IMR-90 (cell line): ENCODE measurements at regions not wholly inside any gene's neighbourhood (a gene's known extent, or its start where the extent isn't known, plus 50 kb on each side); places are given as distances from the start of the nearest gene placed in this dataset.

Experiments
- ATAC-seq: fragments of 200-7000 bp; cut with Tn5 transposase; 2 replicates; pipeline ENCODE4 v1.9.1; 2020; ENCODE audit warnings: low read depth, mild to moderate bottlenecking, moderate library complexity
- BruUV-seq: library from RNA; stranded (reverse); fragments of 400-500 nt; replicated peaks from 2 replicates; lab custom pipeline; 2021; lab: Mats Ljungman, UMichigan
- CTCF ChIA-PET: fragments of 300-600 bp; formaldehyde crosslinking; extraction: SDS; loops from one replicate; lab custom pipeline; 2021; ENCODE audit warnings: antibody characterized with exemption; lab: Yijun Ruan, JAX
- POLR2A ChIA-PET: fragments of 300-600 bp; sonication (Branson Sonifier 250); formaldehyde crosslinking; loops from one replicate; lab custom pipeline; 2022; ENCODE audit warnings: antibody characterized with exemption; ENCODE audit not compliant: unreplicated experiment; lab: Charles Lee
- DNase-seq: peaks from one replicate; pipeline ENCODE4 v3.0.0; 2013
- H2AFZ ChIP-seq: replicated peaks from 2 replicates; pipeline ENCODE3; 2013; ENCODE audit warnings: low read length, mild to moderate bottlenecking; ENCODE audit not compliant: poor library complexity
- H2AK5ac ChIP-seq: 2 replicates; pipeline ENCODE4 v1.6.1; 2013; ENCODE audit warnings: low read depth, low read length, inconsistent platforms
- H2AK9ac ChIP-seq: replicated peaks from 2 replicates; pipeline ENCODE3; 2013; ENCODE audit warnings: mild to moderate bottlenecking, low read depth, low read length, moderate library complexity; ENCODE audit not compliant: poor library complexity
- H2BK120ac ChIP-seq: 2 replicates; pipeline ENCODE4 v1.6.1; 2013; ENCODE audit warnings: low read depth, low read length, inconsistent platforms
- H2BK15ac ChIP-seq: 3 replicates; pipeline ENCODE4 v1.6.1; 2013; ENCODE audit warnings: low read depth, low read length, inconsistent platforms
- H2BK20ac ChIP-seq: 2 replicates; pipeline ENCODE4 v1.6.1; 2013; ENCODE audit warnings: low read depth, mild to moderate bottlenecking, inconsistent platforms, low read length, moderate library complexity
- H2BK5ac ChIP-seq: 2 replicates; pipeline ENCODE4 v1.6.1; 2013; ENCODE audit warnings: mild to moderate bottlenecking, low read depth, low read length, inconsistent platforms; ENCODE audit not compliant: poor library complexity, severe bottlenecking
- H3K14ac ChIP-seq: replicated peaks from 2 replicates; pipeline ENCODE4 v1.6.1; 2013; ENCODE audit warnings: low read depth, low read length, inconsistent platforms
- H3K18ac ChIP-seq: 2 replicates; pipeline ENCODE4 v1.6.1; 2013; ENCODE audit warnings: low read depth, low read length, control low read depth
- H3K23ac ChIP-seq: 2 replicates; pipeline ENCODE4 v1.6.1; 2013; ENCODE audit warnings: low read depth, low read length, inconsistent platforms
- H3K27ac ChIP-seq: 2 replicates; pipeline ENCODE4 v1.5.1; 2013; ENCODE audit warnings: mild to moderate bottlenecking, control low read depth, low read length; ENCODE audit not compliant: insufficient read depth
- H3K27me3 ChIP-seq: 2 replicates; pipeline ENCODE4 v1.6.1; 2013; ENCODE audit warnings: low read length; ENCODE audit not compliant: control insufficient read depth, insufficient read depth
- H3K36me3 ChIP-seq: 2 replicates; pipeline ENCODE4 v1.6.1; 2013; ENCODE audit warnings: low read length, mixed read lengths; ENCODE audit not compliant: control insufficient read depth, insufficient read depth
- H3K4ac ChIP-seq: 2 replicates; pipeline ENCODE4 v1.6.1; 2013; ENCODE audit warnings: low read depth, low read length, inconsistent platforms
- H3K4me1 ChIP-seq: 2 replicates; pipeline ENCODE4 v1.6.1; 2013; ENCODE audit warnings: low read length, mixed read lengths; ENCODE audit not compliant: control insufficient read depth, insufficient read depth
- H3K4me2 ChIP-seq: 2 replicates; pipeline ENCODE4 v1.6.1; 2013; ENCODE audit warnings: low read depth, mild to moderate bottlenecking, control low read depth, low read length, moderate library complexity
- H3K4me3 ChIP-seq: 2 replicates; pipeline ENCODE4 v1.5.1; 2013; ENCODE audit warnings: low read depth, mild to moderate bottlenecking, control low read depth, low read length, moderate library complexity; ENCODE audit not compliant: insufficient read depth
- H3K56ac ChIP-seq: 2 replicates; pipeline ENCODE4 v1.6.1; 2013; ENCODE audit warnings: low read length, inconsistent platforms; ENCODE audit not compliant: insufficient read depth; ENCODE audit errors: extremely low read depth
- H3K79me1 ChIP-seq, 2 experiments: 2 replicates each; pipeline ENCODE4 v1.6.1; 2013; ENCODE audit warnings: low read length in 2 of 2, inconsistent platforms in 1 of 2, low read depth in 1 of 2
- H3K9ac ChIP-seq: 2 replicates; pipeline ENCODE4 v1.6.1; 2013; ENCODE audit warnings: low read depth, low read length, control low read depth
- H3K9me1 ChIP-seq: 2 replicates; pipeline ENCODE4 v1.6.1; 2013; ENCODE audit warnings: low read length, inconsistent platforms; ENCODE audit not compliant: insufficient read depth
- H3K9me3 ChIP-seq: 2 replicates; pipeline ENCODE4 v1.6.1; 2013; ENCODE audit warnings: low read length; ENCODE audit not compliant: control insufficient read depth, insufficient read depth
- H4K20me1 ChIP-seq: 2 replicates; pipeline ENCODE4 v1.6.1; 2013; ENCODE audit warnings: low read length, inconsistent platforms; ENCODE audit not compliant: insufficient read depth
- H4K5ac ChIP-seq: 2 replicates; pipeline ENCODE4 v1.6.1; 2013; ENCODE audit warnings: mild to moderate bottlenecking, low read depth, low read length, control low read depth
- H4K8ac ChIP-seq, 2 experiments: 2 replicates each; pipeline ENCODE4 v1.6.1; 2013; ENCODE audit warnings: low read depth in 2 of 2, low read length in 2 of 2, control low read depth in 1 of 2, inconsistent platforms in 1 of 2
- H4K91ac ChIP-seq: 2 replicates; pipeline ENCODE4 v1.6.1; 2013; ENCODE audit warnings: low read depth, low read length, inconsistent platforms; ENCODE audit not compliant: insufficient read depth
- CTCF ChIP-seq: conservative IDR thresholded peaks from 2 replicates; pipeline ENCODE4 v1.5.1; 2012; ENCODE audit warnings: mild to moderate bottlenecking, low read depth, low read length, improper control_type of control experiment
- WGBS, 2 experiments: methylation state at CpG; one replicate each; pipeline versions ENCODE4 v1.1.5 to v1.1.7; 2013; ENCODE audit warnings: missing lambda C conversion rate in 2 of 2; ENCODE audit not compliant: insufficient read length in 1 of 2; ENCODE audit errors: extremely low coverage in 2 of 2; 5-methylcytosine and 5-hydroxymethylcytosine counted together
- dilution Hi-C: fragments of 300-500 bp; cut with HindIII; formaldehyde crosslinking; loops from one replicate; pipeline ENCODE4 v1.14.3; 2018; ENCODE audit warnings: low sequenced_read_pairs; ENCODE audit not compliant: unreplicated experiment
- in situ Hi-C: fragments of 300-500 bp; cut with MboI; formaldehyde crosslinking; loops from 3 replicates; pipeline ENCODE4 v1.14.3; 2019; ENCODE audit warnings: low sequenced_read_pairs, inconsistent platforms, mixed read lengths
- intact Hi-C: fragments of 100-400 bp; cut with micrococcal nuclease; formaldehyde crosslinking; loops from 2 replicates; pipeline ENCODE4 v1.10.0; 2022

- H3K18ac ChIP-seq: no peak overlapping the region
- H3K4me3 ChIP-seq: no peak overlapping the region
- H3K23ac ChIP-seq: no peak overlapping the region
- no peak overlapping the region for H4K91ac ChIP-seq
- no peak overlapping the region for H3K4me2 ChIP-seq
- ATAC-seq: no peak
- H3K27ac ChIP-seq: no peak overlapping the region
- no TSS peak for BruUV-seq
- H2BK5ac ChIP-seq: no peak overlapping the region
- no peak overlapping the region for H2AK9ac ChIP-seq
- no peak overlapping the region for H3K14ac ChIP-seq
- H3K27me3 ChIP-seq: peaks cover 25% of the 10 kb centered on the region
- H3K36me3 ChIP-seq: no peaks in the 10 kb centered on the region
- intact Hi-C loops (no loop called here), in situ Hi-C loops (no loop called here), dilution Hi-C loops (no loop called here)
- ChIA-PET POLR2A (no interaction called here), CTCF (no interaction called here)
- H3K4ac ChIP-seq: no peak overlapping the region
- H2BK20ac ChIP-seq: no peak overlapping the region
- no peaks in the 10 kb centered on the region for H3K79me1 ChIP-seq
- H4K5ac ChIP-seq: no peak overlapping the region
- H3K9me3 ChIP-seq: no peaks in the 10 kb centered on the region
- WGBS, 2 experiments: 43% methylated on average over 6 of the region's 15 CpGs; no CpG with 5 or more reads in 1 of the 2 experiments
- H3K9me1 ChIP-seq: no peaks in the 10 kb centered on the region
- no peak overlapping the region for H2BK15ac ChIP-seq
- H4K8ac ChIP-seq: no peak overlapping the region
- no peak overlapping the region for H3K9ac ChIP-seq
- TF ChIP-seq CTCF: no peak
- no peaks in the 10 kb centered on the region for H3K4me1 ChIP-seq
- DNase-seq: no peak
- H4K20me1 ChIP-seq: no peaks in the 10 kb centered on the region
- H2BK120ac ChIP-seq: no peak overlapping the region
- H2AFZ ChIP-seq: no peak overlapping the region
- no peak overlapping the region for H3K56ac ChIP-seq
- H2AK5ac ChIP-seq: no peak overlapping the region
Observed at GRCh38 chr5:133825631-133826289, 142.7 kb downstream of the C5orf15 start.
